NCI-H1436 (cell line): ENCODE measurements at regions not wholly inside any gene's neighbourhood (a gene's known extent, or its start where the extent isn't known, plus 50 kb on each side); places are given as distances from the start of the nearest gene placed in this dataset.
A peak's percentile ranks its signal among the peaks of the same experiment; 100 is the strongest.

Source experiments
- DNase-seq: peaks from one replicate; lab custom pipeline; 2025; lab: John Stamatoyannopoulos, UW

DNA sequence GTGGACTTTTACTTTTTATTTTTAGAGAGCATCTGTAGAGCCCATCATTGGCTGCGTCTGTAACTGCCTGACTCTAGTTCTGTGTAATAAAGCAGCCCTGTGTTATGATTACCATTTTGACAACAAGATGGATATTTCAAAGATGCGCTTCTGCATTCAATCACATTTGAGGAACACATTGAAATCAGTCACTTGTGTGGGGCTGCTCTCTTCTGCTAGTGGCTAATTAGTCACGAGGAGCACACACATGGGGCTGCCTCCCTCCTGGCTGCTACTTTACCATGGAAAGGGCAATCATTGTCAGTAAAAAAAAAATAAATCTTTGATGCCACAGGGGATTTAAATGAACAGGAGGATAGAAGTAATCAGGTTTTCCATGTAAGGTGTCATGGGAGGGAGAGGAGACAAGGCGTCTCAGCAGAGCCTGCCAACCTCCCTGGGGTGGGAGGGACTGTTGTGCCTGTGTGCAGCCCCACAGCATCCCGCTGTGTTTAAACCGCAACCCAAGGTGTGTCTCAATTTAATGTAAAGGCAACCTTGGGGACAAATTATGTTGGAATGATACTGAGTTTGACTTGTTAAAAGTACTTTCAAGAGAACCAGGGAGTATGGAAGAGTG is 205.2 kb upstream of the COBL start:
- no peak for DNase-seq

DNA sequence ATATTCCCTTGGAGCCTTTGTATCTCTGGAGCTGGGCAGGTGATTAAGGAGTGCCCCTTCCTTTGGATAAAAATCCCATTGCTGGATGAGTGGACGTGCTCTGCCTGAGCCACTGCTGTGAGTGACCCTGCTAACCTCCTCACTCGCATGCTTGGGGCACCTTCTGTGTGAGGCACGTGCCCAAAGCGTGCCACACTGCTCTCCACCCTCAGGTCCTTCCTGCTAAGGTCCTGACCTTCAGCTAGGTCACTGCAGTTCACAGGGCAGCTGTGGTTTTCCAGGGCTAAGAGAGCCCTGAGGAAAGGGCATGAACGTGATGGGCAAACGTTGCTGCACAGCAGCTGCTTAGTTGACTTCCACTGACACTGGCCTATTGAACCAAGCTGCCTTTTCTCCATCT is 204.4 kb upstream of the COBL start:
- DNase-seq: no peak

DNA sequence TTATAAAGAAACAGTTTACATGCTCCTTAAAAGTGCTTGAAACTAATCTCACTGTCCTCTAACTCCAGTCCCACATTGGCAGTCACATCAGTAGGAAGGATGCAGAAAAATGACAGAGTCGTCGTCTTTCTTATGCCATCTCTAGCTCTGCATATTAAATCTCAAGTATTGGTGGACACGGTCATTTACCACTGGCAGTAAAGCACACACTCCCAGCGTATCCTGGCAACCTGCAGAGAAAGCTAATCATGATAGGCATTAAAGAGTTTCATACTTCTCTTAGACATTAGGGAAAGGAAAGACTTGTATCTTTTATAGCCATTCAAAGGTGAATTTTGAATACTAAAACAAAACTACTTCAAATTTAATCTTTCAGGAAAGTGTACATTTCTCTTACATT is 202.0 kb upstream of the COBL start:
- DNase-seq: no peak

DNA sequence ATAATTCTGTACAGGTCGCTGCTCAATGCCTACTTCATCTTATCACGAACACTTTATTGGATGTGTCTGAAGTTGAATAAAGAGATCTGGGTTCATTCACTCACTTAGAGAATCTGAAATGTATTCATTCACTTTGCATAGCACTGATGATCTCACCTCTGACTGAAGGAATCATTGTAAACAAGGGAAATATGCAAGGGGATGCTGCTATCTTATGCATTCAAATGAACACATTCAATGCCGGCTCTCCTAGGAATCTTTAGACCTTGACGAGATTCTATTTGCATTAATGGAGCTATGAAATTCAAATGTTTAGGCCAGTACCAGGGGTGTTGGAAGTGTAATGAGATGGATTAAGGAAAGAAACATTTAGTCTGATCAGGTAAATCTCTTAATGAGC is 200.6 kb upstream of the COBL start:
- DNase-seq: no peak

DNA sequence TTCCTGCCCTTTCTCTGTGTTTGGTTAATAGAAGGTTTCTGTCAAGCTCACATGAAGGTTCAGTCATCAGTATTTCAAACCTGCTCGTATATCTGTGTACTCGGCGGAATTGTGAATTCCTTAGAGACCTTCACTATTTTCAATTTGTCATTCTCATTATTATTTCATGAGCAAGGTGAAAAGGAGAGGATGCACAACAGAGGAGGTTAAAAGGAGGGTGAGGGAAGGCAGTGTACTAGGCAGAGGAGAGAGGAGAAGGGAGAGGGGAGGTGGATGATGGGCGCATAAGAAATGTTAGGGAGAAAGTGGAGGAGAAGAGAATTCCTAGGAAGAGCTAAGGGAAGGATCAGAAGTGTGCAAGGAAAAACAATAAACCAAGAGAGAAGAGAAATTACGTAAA is 185.0 kb upstream of the COBL start:
- DNase-seq: no peak

DNA sequence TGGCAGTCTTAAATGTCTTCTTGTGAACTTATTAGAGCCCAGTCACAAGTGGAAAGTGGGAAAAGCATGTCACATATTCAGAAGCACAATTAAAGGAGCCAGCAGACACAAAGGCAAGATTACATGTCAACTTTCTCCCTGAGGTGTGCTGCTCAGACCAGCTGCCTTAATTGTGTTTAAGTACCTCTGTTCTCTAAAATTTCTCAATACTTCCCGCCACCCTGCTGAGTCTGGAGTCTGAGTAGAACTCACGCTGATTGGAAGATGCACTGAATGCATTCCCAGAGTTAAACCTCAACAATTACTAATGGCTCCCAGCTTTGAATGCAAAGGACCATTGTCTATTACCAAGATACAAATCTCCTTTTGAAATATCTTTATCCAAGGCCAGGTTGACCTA is 166.4 kb upstream of the COBL start:
- DNase-seq: no peak

DNA sequence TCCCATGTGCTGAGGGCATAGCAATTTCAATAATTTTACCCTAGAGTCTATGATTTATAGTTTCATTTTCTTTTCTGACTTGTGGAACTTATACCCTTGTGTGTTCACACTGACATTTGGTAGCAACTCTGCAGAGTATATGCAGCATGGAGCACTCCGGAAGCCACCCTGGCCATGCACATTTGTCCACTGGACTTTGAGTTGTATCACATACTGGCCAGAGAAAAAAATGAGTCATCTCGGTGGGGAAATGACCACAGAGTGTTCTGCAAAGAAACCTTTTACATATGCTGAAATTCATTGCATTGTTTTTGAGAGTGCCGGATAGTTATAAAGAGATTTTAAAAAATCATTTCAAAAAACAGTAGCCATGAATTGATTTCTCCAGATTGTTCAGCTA is 164.8 kb upstream of the COBL start:
- DNase-seq: no peak

DNA sequence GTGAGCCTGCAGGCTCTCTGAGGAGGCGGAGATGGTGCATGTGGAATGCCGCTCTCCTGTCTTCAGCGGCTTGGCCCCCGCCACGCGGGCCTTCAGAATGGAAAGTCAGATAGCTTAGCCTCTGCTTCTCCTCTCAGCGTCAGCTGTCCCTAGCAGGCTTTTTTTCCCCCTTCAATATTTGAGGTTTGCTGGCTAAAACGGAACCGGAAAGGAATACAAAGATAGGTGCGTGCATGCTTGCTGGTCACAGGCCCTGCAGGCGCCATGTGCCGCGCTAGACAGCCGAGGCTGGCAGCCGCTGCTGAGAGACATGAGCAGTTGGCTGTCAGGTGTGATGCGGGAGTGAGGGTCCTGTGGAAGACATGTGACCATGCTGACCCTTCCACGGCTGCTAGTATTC is 161.2 kb upstream of the COBL start:
- no peak for DNase-seq

DNA sequence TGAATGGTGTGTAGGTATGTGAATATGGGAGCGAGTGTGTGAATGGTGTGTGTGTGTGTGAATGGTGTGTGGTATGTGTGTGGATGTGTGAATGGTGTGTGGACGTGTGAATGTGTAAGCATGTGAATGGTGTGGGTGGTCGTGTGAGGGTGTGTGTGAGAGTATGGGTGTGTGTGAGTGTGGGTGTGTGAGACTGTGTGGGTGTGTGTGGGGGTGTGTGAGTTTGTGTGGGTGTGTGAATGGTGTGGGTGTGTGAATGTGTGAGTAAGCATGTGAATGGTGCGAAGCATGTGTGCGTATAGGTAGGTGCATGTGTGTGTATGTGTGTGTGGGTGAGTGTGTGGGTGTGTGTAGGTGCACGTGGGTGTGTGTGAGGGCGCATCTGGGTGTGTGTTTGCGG is 160.7 kb upstream of the COBL start:
- no peak for DNase-seq

DNA sequence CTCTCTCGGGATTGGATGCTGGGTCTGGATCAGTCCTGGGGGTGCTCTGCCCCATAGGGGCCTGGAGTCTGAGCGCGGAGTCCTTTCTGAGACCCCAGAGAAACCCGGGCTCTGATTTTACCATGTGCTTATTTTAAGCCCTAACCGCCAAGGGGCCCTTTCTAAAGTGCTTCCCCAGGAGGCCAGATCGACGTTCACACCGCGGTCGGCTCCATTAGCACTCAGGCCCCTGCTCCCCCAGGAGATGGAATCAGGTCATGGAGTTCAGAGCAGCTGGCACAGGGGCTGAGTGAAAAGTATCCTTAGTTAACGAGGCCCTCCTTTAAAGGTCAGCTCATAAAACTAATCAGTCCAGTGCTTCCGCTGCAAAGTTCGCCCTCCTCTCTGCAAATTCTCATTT is 159.4 kb upstream of the COBL start:
- DNase-seq: no peak

DNA sequence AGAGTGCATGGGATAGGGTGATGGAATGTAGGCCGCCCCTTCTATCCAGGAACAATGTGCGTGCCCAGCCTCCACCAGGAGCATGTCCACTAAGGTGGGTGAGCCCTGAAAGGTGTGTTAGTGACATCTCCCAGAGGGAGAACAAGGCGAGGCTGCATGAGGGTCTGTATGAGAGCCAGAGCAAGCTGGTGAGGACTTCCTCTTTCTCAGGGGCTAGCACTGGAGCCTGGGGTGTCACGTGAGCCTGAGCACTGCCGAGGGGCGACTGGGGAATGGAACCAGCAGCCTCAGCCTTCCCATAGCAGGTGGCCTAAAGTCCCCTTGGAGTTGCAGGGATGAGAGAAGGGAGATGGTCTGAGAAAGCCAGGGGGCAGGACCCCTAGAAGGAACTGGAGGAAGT is 156.3 kb upstream of the COBL start:
- DNase-seq: no peak

DNA sequence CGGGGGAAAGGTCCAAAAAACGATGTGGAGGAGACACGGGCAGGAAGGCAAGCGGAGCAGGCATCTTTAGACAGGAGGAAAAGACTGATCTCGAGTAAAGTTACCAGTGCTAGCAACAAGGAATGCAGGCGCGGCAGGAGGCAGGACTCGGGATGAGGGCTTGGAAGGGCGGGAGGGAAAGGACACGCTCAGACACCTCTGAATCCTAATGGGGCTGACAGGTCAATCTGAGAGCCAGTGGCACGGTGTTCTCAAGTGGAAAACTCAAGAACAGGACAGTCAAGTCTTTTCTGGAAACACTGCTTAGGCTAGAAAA is 155.3 kb upstream of the COBL start:
- no peak for DNase-seq

DNA sequence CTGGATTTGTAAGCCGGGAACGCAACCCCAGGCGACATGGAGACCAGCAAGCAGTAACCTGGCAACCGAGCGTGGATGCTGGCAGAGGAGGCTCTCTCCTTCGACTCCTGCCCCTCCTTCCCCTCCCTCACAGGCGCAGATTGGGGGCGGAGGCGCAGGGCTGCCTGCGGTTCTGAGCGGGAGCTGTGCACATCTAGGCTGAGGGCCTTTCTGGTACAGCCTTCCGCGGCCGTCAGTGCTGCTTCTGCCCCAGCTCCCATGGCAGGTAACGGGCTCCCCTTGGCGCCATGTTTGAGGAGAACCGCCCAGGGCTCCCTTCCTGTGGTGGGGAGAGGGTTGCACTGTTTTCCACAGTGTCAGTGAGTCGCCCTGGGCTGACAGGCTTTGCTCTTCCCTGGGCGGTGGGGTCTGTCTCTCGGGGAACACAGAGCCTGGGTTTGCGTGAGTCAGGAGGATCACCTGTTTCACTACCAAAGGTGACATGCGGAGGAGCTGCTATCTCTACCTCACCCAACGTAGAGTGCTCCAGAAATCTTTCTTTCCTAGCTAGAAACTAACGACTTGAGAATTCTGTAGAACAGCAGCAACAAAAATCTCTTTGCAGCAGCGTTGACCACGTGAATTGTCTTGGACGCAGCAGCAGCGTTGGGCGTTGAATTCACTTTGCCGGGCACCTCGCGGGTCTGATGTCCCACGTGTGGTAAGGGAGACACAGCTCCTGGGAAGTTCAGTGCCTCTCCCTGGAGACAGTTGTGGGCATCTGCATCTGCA is 154.8 kb upstream of the COBL start:
- DNase-seq: no peak

DNA sequence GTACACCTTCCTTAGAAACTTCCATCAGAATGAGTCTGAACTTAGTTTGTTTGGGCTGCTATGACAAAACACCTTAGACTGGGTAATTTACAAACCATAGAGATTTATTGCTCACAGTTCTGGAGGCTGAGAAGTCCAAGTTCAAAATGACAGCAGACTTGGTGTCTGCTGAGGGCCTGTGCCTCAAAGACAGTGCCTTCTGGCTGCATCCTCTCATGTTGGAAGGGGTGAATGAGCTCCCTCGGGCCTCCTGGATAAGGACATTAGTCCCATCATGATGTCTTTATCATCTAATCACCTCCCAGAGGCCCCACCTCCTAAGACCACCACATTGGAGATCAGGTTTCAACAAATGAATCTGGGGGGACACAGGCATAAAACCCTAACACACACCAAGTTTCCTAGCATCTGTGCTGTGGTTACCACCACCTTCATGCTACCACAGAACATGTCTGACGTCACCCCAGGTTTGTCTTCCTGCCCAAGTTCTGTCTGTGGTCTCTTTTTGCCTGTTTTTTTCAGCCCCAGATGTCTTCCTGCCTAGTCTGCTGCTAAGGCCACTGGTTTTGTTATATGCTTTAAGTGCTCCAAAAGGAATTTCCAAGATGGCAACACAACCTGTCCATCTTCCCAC is 150.9 kb upstream of the COBL start:
- DNase-seq: no peak

DNA sequence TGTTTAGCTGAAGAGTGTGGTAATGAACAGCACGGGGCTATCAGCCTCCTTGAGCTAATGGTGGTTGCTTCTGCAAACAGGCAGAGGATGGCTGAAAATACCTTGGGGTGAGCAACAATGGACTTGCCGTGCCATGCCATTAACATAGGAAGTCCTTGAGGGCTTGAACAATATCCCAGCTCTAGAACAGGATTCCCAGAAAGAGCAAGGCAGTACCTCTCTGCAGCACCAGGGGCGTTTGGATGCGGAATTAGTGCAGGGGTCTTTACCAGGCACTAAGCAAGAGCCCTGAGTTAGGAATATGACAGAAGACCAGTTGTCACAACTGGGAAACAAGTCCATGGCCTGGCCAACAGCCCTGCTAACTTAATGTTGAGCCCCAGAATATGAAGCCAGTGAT is 143.2 kb upstream of the COBL start:
- no peak for DNase-seq

DNA sequence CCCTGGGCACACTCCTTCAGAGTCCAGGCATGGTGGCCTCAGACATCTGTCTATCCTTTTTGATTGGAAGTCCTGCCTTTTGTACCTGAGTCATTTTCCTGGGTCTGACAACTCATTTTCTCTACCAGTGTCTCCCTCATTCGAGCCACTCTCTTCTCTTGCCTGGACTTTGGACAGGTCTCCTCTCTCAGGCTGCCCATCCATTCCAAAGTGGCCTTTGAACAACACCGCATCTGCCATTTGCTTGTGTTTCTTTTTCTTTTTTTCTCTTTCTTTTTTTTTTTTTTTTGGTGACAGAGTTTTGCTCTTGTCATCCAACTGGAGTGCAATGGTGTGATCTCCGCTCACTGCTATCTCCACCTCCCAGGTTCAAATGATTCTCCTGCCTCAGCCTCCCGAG is 142.1 kb upstream of the COBL start:
- DNase-seq: no peak

DNA sequence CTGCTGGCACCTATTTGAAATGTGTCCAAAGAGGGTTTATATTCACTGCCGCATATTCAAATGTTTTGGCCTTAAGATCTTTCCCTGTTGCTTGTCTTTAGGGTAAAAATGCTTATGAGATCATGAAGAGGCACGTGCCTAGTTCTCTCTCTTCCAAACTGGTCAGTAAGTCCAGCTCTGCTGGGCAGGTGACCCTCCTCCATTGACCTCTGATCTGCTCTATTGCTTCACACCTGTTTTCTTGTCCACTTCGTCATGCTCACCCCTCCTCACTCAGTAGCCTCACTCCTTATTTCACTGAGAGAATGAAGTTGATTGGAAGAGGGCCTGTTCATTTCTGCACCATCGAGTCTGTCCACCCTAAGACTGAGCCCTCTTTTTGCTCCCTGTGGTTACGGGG is 140.5 kb upstream of the COBL start:
- no peak for DNase-seq

DNA sequence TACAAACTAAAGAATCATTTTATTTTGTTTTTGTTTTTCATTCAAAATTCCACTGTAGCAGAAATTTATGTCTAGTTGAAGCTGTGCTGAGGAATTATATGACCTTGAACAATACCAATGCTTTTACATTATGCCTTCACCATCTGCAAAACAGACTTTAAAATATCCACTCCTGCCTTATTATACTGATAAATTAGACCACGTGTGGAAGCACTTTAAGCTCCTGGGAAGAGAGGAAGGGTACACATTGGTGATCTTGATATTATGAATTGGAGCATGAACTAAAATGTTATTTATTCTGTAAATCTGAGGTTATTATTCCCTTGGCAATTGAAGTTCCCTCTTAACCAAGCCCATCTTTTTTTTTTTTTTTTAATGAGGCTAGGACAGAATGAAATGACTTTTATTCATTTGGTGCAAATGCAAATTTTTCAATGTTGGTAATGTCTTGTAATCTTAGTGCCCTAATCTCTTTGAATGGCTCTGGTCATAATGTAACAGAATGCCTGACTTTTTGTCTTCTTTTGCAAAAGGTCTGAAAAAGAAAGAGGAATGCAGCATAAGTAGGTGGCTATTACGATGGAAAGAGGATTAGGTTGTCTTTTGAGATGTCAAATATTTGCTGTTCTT is 139.9 kb upstream of the COBL start:
- DNase-seq: no peak

DNA sequence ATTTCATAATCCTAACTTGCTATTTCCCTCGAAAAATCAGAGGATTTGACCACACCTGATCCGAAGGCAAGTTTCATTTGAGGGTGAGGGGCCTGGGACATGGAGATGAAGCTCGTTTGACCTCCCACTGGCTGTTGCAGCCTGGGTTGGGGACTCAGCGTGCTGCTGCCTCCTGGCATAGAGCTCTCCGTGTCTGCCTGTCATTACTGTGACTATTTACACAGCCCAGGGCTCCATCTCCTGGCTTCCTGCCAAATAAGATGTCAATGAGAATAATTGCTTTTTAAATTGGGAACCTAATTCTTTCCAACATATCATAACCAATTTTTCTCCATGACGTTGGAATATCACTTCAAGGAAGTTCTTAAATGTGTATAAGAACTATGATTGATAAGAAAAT is 139.3 kb upstream of the COBL start:
- DNase-seq: peak; percentile 25

DNA sequence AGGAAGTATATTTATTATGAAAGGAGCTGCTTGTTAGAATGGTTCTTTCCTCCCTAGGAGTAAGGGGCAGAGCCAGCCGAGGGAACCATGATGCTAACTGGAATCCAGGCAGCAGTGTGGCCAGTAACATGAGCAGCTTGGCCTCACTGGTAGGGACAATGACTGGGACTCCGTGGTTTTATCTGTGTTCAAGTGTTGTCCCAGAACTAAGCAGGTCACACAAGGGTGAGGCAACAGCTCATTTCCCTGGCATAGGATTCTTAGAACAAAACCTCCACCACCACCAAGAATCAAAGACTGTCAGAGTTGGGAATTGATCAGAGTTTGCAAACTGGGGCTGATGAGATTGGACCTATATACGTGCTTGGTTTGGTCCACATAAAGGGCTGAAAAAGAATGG is 138.9 kb upstream of the COBL start:
- DNase-seq: no peak

DNA sequence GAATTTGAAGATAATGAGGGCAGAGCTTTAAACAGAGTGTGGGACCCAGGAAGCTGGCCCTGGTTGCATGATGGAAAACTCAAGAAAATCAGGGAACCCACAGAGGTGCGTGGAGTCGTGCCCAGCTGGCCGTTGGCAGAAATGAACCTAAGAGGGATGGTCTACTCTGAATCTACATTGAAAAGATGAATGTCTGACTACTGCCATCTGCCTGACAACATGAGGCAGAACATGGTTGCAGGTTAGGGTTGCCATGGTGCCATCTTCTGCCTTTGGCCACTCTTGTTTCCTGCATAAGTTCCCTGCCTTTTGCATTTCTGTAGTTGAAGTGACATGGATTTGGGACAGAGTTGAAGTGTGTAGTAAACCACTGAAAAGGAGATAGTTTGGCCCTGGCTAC is 138.5 kb upstream of the COBL start:
- no peak for DNase-seq

DNA sequence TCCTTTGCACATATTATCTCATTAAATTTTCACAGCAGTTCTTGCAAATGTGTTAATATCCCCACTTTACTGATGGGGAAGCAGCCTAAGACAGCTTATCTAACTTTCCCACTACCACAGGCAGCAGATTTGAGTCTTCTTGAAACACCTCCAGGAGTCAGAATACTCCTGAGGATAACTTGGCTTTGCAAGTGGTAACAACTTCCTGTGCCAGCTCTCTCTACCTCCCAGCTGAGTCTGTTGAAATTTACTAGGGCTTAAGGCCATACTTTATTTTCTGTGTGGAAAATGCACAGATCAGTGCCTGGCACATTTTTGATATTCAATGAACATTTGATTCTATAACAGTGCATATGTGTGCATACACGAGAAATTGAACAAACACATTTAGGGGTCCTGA is 136.1 kb upstream of the COBL start:
- DNase-seq: no peak

DNA sequence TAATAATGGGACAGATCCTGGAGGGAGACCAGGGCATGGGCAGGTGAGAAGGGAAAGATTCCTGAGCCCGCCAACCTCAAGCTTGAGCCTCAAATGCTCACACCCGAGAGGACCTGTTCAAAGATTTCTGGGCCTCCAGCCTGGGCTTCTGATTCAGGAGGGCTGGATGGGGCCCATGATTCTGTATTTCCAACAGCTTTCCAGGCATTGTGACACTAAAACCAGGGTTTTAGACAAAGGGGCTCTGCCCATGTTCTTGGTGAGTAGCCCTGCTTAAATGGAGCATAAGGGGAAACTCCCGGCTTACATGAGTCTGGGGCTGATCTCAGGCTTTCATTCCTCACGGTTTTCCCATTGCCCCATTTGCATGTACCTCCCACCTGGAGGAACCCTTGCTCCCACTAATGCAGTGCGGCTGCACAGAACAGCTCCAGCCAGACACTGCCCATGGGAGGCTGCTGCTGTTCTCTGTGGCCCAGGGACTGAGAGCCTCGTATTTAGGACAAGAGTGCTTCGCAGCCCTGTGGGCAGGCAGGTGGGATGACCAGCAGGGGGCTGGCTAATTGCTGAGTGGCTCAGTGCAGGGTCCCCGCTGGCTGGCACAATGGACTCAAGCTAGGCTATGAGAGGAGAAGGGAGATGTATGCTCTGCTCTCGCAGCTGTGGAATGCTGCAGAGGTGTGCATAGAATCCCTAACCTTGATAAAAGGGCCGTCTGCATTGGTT is 135.3 kb upstream of the COBL start:
- DNase-seq: no peak
